Neuronal stem cell (in vitro differentiated cells): ENCODE measurements at regions not wholly inside any gene's neighbourhood (a gene's known extent, or its start where the extent isn't known, plus 50 kb on each side); places are given as distances from the start of the nearest gene placed in this dataset.

Experiments
- DNase-seq: peaks from one replicate; pipeline ENCODE4 v3.0.0-alpha.2; 2013; ENCODE audit warnings: low spot score
- H2AFZ ChIP-seq: one replicate; pipeline ENCODE4 v1.6.1; 2013; ENCODE audit warnings: mild to moderate bottlenecking, low read length, inconsistent platforms
- H2AK5ac ChIP-seq: 2 replicates; pipeline ENCODE4 v1.6.1; 2013; ENCODE audit warnings: low read depth, mild to moderate bottlenecking, inconsistent platforms, low read length, moderate library complexity, mixed read lengths
- H2BK120ac ChIP-seq: 2 replicates; pipeline ENCODE4 v1.6.1; 2013; ENCODE audit warnings: low read depth, mild to moderate bottlenecking, inconsistent platforms, low read length, moderate library complexity, mixed read lengths
- H2BK12ac ChIP-seq: one replicate; pipeline ENCODE4 v1.6.1; 2013; ENCODE audit warnings: low read length, inconsistent platforms
- H2BK15ac ChIP-seq: 2 replicates; pipeline ENCODE4 v1.6.1; 2013; ENCODE audit warnings: mild to moderate bottlenecking, low read length, inconsistent platforms, mixed read lengths
- H2BK5ac ChIP-seq: one replicate; pipeline ENCODE4 v1.6.1; 2013; ENCODE audit warnings: inconsistent platforms, mild to moderate bottlenecking, low read length, moderate library complexity
- H3K14ac ChIP-seq: one replicate; pipeline ENCODE4 v1.6.1; 2013; ENCODE audit warnings: low read length, inconsistent platforms
- H3K18ac ChIP-seq: 2 replicates; pipeline ENCODE4 v1.6.1; 2013; ENCODE audit warnings: low read length, inconsistent platforms
- H3K23ac ChIP-seq: 2 replicates; pipeline ENCODE4 v1.6.1; 2013; ENCODE audit warnings: low read depth, mild to moderate bottlenecking, mixed read lengths, low read length, inconsistent platforms; ENCODE audit not compliant: poor library complexity
- H3K27ac ChIP-seq: replicated peaks from 3 replicates; pipeline ENCODE4 v1.5.1; 2013; ENCODE audit warnings: low read length, inconsistent platforms
- H3K27me3 ChIP-seq, 3 experiments: 2 replicates each; pipeline ENCODE4 v1.6.1; 2013; ENCODE audit warnings: low read length in 3 of 3, mild to moderate bottlenecking in 2 of 3, inconsistent platforms in 1 of 3, low read depth in 1 of 3, mixed read lengths in 1 of 3, moderate library complexity in 1 of 3; ENCODE audit not compliant: control insufficient read depth in 3 of 3, insufficient read depth in 3 of 3
- H3K36me3 ChIP-seq, 2 donors: replicated peaks in 1 of 2; 2 replicates each; pipeline ENCODE4 v1.6.1; 2013; ENCODE audit warnings: low read length in 2 of 2; ENCODE audit not compliant: control insufficient read depth in 2 of 2, insufficient read depth in 2 of 2
- H3K4ac ChIP-seq: 2 replicates; pipeline ENCODE4 v1.6.1; 2013; ENCODE audit warnings: inconsistent platforms, mild to moderate bottlenecking, low read length, moderate library complexity
- H3K4me1 ChIP-seq, 2 donors: 1 replicate in 1 of 2; 2 replicates in 1 of 2; pipeline ENCODE4 v1.6.1; 2013; ENCODE audit warnings: low read length in 2 of 2, low read depth in 1 of 2; ENCODE audit not compliant: control insufficient read depth in 2 of 2, insufficient read depth in 1 of 2
- H3K4me2 ChIP-seq: one replicate; pipeline ENCODE4 v1.6.1; 2013; ENCODE audit warnings: mild to moderate bottlenecking, low read length, inconsistent platforms; ENCODE audit not compliant: insufficient read depth, poor library complexity, severe bottlenecking
- H3K4me3 ChIP-seq, 2 donors: 2 replicates each; pipeline ENCODE4 v1.5.1; 2013; ENCODE audit warnings: low read length in 2 of 2, mild to moderate bottlenecking in 2 of 2, inconsistent platforms in 1 of 2, moderate library complexity in 1 of 2
- H3K79me1 ChIP-seq: one replicate; pipeline ENCODE4 v1.6.1; 2013; ENCODE audit warnings: low read depth, mild to moderate bottlenecking, inconsistent platforms, low read length, moderate library complexity
- H3K9ac ChIP-seq: one replicate; pipeline ENCODE4 v1.6.1; 2013; ENCODE audit warnings: mild to moderate bottlenecking, low read depth, low read length, inconsistent platforms; ENCODE audit not compliant: poor library complexity
- H3K9me3 ChIP-seq, 2 donors: replicated peaks in 1 of 2; 2 replicates each; pipeline versions ENCODE3 to v1.6.1; 2013; ENCODE audit warnings: low read length in 2 of 2, mild to moderate bottlenecking in 2 of 2, inconsistent platforms in 1 of 2, low read depth in 1 of 2, mixed read lengths in 1 of 2, moderate library complexity in 1 of 2; ENCODE audit not compliant: control insufficient read depth in 2 of 2, insufficient read depth in 1 of 2
- H4K8ac ChIP-seq: one replicate; pipeline ENCODE4 v1.6.1; 2013; ENCODE audit warnings: low read depth, mild to moderate bottlenecking, inconsistent platforms, low read length, moderate library complexity
- H4K91ac ChIP-seq: one replicate; pipeline ENCODE4 v1.6.1; 2013; ENCODE audit warnings: low read length, low read depth, mild to moderate bottlenecking, inconsistent platforms; ENCODE audit not compliant: poor library complexity
- WGBS, 2 donors: extraction: QIAGEN DNeasy Blood & Tissue Kit; methylation state at CpG; one replicate each; pipeline ENCODE4 v1.1.7; 2013; ENCODE audit warnings: missing lambda C conversion rate in 2 of 2, mixed read lengths in 1 of 2; ENCODE audit not compliant: insufficient read length in 2 of 2, insufficient replicate concordance in 1 of 2; ENCODE audit errors: extremely low coverage in 2 of 2; 5-methylcytosine and 5-hydroxymethylcytosine counted together

GRCh38 chr2:82968358-82968757 lies 1490.7 kb downstream of the SUCLG1 start:
- DNase-seq = no peak
- Histone ChIP-seq H3K4me3 (no peak overlapping the region), H3K4ac (no peak overlapping the region), H2BK15ac (no peak overlapping the region), H3K27me3 (no peaks in the 10 kb centered on the region), H2AFZ (no peak overlapping the region), H2BK5ac (no peak overlapping the region), H3K9me3 (no peaks in the 10 kb centered on the region), H3K14ac (no peak overlapping the region), H3K4me2 (no peak overlapping the region), H3K4me1 (no peaks in the 10 kb centered on the region), H4K8ac (no peak overlapping the region), H3K23ac (no peak overlapping the region), H3K36me3 (no peaks in the 10 kb centered on the region), H3K27ac (no peak overlapping the region), H2BK120ac (no peak overlapping the region), H3K9ac (no peak overlapping the region), H3K18ac (no peak overlapping the region), H2AK5ac (no peak overlapping the region), H4K91ac (no peak overlapping the region), H2BK12ac (no peak overlapping the region), H3K79me1 (no peaks in the 10 kb centered on the region)

GRCh38 chr2:82964341-82964740 lies 1494.7 kb downstream of the SUCLG1 start:
- no peak overlapping the region for H3K27ac ChIP-seq
- no peak overlapping the region for H2BK15ac ChIP-seq
- no peaks in the 10 kb centered on the region for H3K9me3 ChIP-seq
- H3K4me3 ChIP-seq = no peak overlapping the region
- H3K4me2 ChIP-seq = no peak overlapping the region
- no peak overlapping the region for H3K14ac ChIP-seq
- no peak overlapping the region for H2BK5ac ChIP-seq
- no peaks in the 10 kb centered on the region for H3K79me1 ChIP-seq
- H3K27me3 ChIP-seq = no peaks in the 10 kb centered on the region
- no peak overlapping the region for H2BK120ac ChIP-seq
- no peak overlapping the region for H3K9ac ChIP-seq
- H3K4ac ChIP-seq = no peak overlapping the region
- no peak for DNase-seq
- H3K23ac ChIP-seq = no peak overlapping the region
- no peaks in the 10 kb centered on the region for H3K36me3 ChIP-seq
- no peak overlapping the region for H4K8ac ChIP-seq
- H4K91ac ChIP-seq = no peak overlapping the region
- no peak overlapping the region for H2AFZ ChIP-seq
- no peaks in the 10 kb centered on the region for H3K4me1 ChIP-seq
- H3K18ac ChIP-seq = no peak overlapping the region
- H2BK12ac ChIP-seq = no peak overlapping the region
- no CpG with 5 or more reads among the region's 4 CpGs for WGBS, 2 donors
- H2AK5ac ChIP-seq = no peak overlapping the region

DNA sequence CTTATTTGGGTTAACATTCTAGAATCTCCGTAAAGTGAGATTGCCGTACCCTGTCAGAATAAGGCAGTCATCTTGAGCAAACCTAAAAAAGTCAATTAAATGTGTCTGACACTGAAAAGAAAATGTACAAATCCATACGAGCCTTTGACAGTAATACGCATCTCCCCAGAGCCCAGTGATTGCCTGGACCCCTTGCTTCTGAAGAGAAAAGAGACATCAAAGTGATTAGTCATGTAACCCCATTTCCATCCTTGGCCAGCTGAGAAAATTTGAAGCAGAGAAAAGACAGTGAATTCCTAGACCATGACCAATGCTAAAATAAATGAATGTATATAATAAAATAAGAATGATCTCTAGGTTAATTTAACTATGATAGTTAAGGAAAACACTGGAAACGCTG lies 1499.4 kb downstream of the SUCLG1 start:
- Histone ChIP-seq H2AK5ac (no peak overlapping the region), H2BK5ac (no peak overlapping the region), H2BK15ac (no peak overlapping the region), H3K27me3 (no peaks in the 10 kb centered on the region), H2AFZ (no peak overlapping the region), H3K9ac (no peak overlapping the region), H3K4me3 (no peak overlapping the region), H3K36me3 (no peaks in the 10 kb centered on the region), H3K23ac (no peak overlapping the region), H3K4me2 (no peak overlapping the region), H3K18ac (no peak overlapping the region), H3K79me1 (no peaks in the 10 kb centered on the region), H3K9me3 (no peaks in the 10 kb centered on the region), H2BK12ac (no peak overlapping the region), H4K91ac (no peak overlapping the region), H4K8ac (no peak overlapping the region), H3K4me1 (no peaks in the 10 kb centered on the region), H3K4ac (no peak overlapping the region), H3K14ac (no peak overlapping the region), H2BK120ac (no peak overlapping the region), H3K27ac (no peak overlapping the region)
- no CpG with 5 or more reads among the region's 5 CpGs for WGBS, 2 donors
- DNase-seq = no peak

DNA sequence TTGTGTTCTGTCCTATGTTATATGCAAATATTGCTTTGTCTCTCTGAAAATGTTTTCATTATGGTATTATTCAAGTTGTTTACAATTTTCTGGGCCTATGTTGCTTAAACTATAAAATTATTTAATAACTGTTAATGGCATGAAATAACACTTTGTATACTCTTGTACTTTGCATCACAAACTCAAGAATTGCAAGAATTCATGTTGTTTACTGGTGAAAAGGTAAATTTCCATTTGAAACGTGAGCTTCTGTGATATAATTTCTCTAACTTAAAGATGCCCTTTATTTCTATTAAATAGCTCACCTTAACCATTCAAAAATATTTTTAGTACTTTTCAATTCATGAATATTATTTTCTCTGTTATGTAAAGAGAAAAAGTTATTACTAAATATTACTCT lies 1504.2 kb downstream of the SUCLG1 start:
- Histone ChIP-seq H2BK120ac (no peak overlapping the region), H3K18ac (no peak overlapping the region), H3K79me1 (no peaks in the 10 kb centered on the region), H2AFZ (no peak overlapping the region), H3K9ac (no peak overlapping the region), H3K9me3 (no peaks in the 10 kb centered on the region), H2BK12ac (no peak overlapping the region), H2AK5ac (no peak overlapping the region), H3K27ac (no peak overlapping the region), H3K4ac (no peak overlapping the region), H3K4me3 (no peak overlapping the region), H3K36me3 (no peaks in the 10 kb centered on the region), H4K8ac (no peak overlapping the region), H4K91ac (no peak overlapping the region), H3K27me3 (no peaks in the 10 kb centered on the region), H2BK5ac (no peak overlapping the region), H3K4me2 (no peak overlapping the region), H3K23ac (no peak overlapping the region), H2BK15ac (no peak overlapping the region), H3K14ac (no peak overlapping the region), H3K4me1 (no peaks in the 10 kb centered on the region)
- no CpG with 5 or more reads among the region's 1 CpG for WGBS, 2 donors
- DNase-seq = no peak
